ENCODE measurements at regions not wholly inside any gene's neighbourhood (a gene's known extent, or its start where the extent isn't known, plus 50 kb on each side); places are given as distances from the start of the nearest gene placed in this dataset.
"Not testable (repeated sequence)": the region's sequence is repeated elsewhere in the genome, so short reads cannot be mapped to it uniquely, and the experiment has no call there.

- not testable (repeated sequence) for DNase-seq
Measured at GRCh38 chr3:78266550-78266949, 1226.7 kb downstream of the ROBO2 start.

- no peak for DNase-seq
Measured at GRCh38 chr3:78267235-78267634, 1227.3 kb downstream of the ROBO2 start.

GRCh38 chr3:78268087-78268486 lies 1228.2 kb downstream of the ROBO2 start:
- DNase-seq = no peak

- DNase-seq = no peak
Measured at GRCh38 chr3:78268716-78269668, 1229.1 kb downstream of the ROBO2 start.

GRCh38 chr3:78273326-78273725 lies 1233.4 kb downstream of the ROBO2 start:
- DNase-seq = no peak

DNA sequence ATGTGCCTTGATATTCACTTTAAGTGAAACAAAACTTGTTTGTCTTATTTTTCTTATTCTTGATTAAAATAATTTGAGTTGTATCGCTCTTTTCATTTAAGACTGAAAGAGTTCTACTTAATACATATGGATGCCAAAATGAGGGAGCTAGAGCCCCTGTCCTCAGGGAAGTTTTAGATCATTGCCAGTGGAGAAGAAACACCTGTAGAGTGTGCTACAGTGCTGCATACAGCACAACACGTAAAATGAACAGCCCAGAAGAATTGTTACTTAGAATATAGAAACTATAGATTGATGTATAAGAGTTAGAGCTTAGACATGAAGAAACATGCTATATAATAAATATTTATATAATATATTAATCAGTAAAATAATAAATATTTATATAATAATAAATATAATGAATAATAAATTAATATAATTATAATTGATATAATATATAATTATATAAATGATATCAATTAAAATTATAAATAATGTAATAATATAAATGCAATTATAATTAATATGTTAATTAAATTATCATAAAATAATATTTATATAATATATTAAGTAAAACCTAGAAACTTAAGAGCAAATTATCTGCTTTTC lies 1234.7 kb downstream of the ROBO2 start:
- DNase-seq = no peak

- no peak for DNase-seq
Measured at GRCh38 chr3:78275420-78275852, 1235.5 kb downstream of the ROBO2 start.

DNA sequence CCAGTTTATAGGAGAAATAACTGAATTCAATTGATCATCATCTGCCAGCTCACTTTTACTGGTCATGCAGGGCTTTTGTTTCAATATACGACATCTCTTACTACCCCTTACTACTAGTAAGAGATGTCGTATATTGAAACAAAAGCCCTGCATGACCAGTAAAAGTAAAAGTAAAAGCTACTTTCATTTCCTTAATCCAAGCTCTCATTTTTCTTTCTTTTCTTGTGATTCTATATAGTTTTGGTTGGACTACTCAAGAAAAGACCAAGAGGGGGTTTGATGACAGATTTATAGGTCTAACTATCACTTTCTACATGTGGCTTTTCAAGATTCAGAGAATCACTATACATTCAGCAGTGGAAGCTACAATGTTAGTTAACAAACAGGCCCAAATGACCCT lies 1237.3 kb downstream of the ROBO2 start:
- no peak for DNase-seq

DNA sequence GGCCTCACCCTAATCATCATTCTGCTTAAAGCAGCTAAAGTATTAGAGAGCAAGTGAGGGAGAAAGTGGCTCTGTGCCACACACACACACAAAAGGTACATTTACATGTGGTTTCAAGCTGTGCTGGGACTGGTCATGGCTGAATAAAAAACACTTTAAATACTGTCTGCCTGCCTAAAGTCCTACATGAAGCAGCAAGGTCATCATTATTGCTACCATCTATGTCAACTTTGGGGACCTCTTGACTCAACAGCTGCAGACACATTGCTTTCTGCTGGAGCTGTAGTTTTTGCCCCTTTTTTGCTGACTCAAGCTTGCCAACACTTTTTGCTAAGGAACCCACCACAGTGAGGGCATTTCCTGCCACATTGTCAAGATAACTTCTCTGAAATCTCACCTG lies 1237.9 kb downstream of the ROBO2 start:
- DNase-seq = no peak

DNA sequence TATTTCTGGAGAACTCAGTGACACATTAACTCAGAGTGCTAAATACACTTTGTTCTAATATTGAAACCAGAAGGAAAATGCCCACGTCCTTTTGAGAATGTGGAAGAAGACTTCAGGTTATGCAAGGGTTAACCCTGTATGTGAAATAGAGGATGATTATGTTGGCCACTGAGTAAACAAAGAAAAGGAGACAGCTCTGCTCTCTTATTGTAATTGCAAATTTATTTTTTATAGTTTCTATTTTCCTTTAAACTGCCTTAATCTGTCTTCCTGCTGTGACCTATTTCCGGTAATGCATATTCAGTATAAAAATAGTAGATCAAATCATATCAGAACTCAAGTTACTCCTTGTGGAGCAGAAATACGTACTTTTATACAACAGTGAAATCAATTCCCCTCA lies 1239.2 kb downstream of the ROBO2 start:
- DNase-seq = no peak

DNA sequence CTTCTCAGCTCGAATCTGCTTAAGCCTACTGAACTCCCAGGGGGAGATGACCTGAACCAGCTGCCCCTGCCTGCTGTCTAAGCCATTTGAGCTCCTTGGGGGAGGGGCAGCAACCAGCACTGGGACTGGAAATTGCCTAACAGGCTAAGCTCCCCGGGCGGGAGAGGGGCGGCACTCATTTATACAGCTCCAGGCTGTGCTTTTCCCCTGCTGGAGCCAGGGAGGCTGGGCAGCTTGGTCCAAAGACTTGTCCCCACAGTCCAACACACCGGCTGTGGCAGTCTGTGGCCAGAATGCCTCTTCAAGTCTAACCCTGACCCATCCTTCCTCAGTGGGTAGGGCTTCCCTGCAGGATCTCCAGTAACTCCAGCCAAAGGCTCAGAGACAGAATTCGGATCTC lies 1241.5 kb downstream of the ROBO2 start:
- no peak for DNase-seq

GRCh38 chr3:78283994-78284393 lies 1244.1 kb downstream of the ROBO2 start:
- DNase-seq = no peak

GRCh38 chr3:78285032-78285728 lies 1245.3 kb downstream of the ROBO2 start:
- no peak for DNase-seq

GRCh38 chr3:78287085-78287484 lies 1247.2 kb downstream of the ROBO2 start:
- no peak for DNase-seq

DNA sequence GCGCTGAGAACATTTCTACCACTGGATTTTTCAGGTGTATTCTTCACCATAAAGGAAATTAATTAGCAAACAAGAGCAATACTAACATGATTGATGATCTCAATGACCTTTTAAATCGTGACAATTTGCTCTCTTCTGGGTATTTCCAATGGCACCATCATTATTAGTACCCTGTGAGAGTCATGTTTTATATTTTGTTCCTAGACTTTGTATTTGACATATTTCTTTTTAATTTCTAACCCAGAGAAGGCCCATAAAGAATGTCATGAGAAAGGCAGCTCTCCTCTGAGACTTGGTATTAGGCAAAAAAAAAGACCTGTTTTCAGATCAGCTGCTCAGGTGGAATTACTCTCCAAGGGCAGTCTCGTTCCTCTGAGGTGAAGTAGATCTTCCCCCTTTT lies 1253.4 kb downstream of the ROBO2 start:
- no peak for DNase-seq

DNA sequence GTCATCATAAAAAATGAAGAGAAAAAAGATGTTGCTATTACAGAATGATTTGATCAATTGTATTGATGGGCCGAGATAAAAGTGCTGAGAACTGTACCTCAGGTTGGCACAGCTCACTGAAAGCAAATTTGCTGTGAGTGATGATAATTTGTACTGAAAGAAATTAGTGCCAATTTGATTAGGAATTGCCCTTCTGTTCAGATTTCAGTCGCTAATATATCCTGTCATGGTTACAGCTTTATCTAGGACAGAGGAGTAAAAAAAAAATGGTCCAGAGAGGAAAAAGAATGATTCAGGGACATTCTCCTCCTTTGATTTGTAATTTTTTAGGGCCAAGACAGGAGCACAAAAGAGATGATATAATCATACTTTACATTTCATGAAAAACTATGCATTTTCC lies 1264.2 kb downstream of the ROBO2 start:
- no peak for DNase-seq

GRCh38 chr3:78312851-78313250 lies 1273.0 kb downstream of the ROBO2 start:
- no peak for DNase-seq

GRCh38 chr3:78313332-78313731 lies 1273.4 kb downstream of the ROBO2 start:
- DNase-seq = no peak

- no peak for DNase-seq
Measured at GRCh38 chr3:78314327-78314726, 1274.4 kb downstream of the ROBO2 start.

- DNase-seq = no peak
Measured at GRCh38 chr3:78317774-78318173, 1277.9 kb downstream of the ROBO2 start.

DNA sequence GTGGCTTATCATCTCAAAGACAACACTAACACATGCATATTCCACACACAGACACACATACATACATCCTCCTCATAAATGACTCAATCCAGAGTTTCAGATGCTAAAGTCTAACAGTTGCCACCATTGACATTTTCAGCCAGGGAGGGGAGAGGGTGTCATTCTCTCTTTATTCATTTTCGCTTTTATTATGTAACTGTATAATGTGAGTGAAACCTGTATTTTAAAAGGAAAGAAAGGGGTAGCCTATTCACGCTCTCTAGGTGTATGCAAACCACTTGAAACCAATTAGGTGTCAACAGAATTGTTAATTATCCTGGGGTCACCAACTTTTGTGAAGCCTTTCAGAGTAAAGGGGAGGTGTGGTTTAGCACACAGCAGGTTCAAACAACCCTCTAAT lies 1282.9 kb downstream of the ROBO2 start:
- DNase-seq = no peak

GRCh38 chr3:78337801-78338211 lies 1297.9 kb downstream of the ROBO2 start:
- DNase-seq = no peak

DNA sequence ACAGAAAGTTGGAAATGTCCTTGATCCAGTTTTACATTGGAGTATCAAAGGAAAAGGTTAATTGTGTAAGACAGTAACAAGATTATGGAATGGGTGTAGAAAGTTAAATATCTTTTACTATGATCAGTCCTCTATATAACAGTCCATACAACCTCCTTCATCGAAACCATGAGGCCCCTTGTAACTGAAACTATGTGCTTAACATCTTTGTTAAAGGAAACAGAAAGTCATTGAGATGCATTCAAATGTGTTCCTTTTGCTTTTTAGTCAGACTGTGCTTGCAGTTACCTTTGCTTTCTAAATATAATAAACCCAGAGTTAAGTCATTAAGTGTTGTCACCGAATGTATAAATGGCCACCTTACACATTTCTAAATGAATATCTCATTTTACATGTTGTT lies 1298.5 kb downstream of the ROBO2 start:
- no peak for DNase-seq

DNA sequence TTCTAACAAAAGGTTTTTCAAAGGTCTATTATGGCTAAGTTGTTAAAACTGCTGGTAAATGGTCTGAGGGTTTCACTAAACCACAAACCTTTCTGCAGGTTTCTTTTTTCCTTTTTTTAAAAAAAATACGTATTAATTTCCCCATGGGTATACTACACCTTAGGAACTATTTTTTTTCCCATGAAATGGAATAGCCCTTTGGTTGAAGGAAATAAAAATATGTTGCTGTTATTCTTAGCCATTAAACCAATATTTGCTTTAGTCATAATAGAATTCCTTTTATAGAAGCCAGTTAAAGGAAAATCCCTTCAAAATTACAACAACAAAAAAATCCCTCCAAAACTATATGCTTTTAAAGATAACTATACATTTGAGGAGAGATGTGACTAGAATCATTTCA lies 1303.3 kb downstream of the ROBO2 start:
- no peak for DNase-seq
